Omental fat pad (tissue), 3 donors: ENCODE measurements at regions not wholly inside any gene's neighbourhood (a gene's known extent, or its start where the extent isn't known, plus 50 kb on each side); places are given as distances from the start of the nearest gene placed in this dataset.

Experiments used
- ATAC-seq: fragments of 150-250 bp; one replicate; pipeline ENCODE4 v1.9.1; 2016; ENCODE audit warnings: mild to moderate bottlenecking, moderate library complexity; ENCODE audit not compliant: low FRiP score
- DNase-seq: peaks from one replicate; pipeline ENCODE4 v3.0.0-alpha.2; 2019; ENCODE audit warnings: low spot score
- TF ChIP-seq, protein P1 (sequence below), 3 donors: fragments of 450-650 bp; IDR thresholded peaks; one replicate each; pipeline ENCODE4 v1.5.1; 2016 to 2017; ENCODE audit warnings: antibody characterized with exemption in 3 of 3, mild to moderate bottlenecking in 3 of 3, moderate library complexity in 2 of 3

GRCh38 chr2:207269038-207269437 lies 103.3 kb upstream of the KLF7 start:
- ATAC-seq, result no peak
- TF ChIP-seq, protein P1, sequence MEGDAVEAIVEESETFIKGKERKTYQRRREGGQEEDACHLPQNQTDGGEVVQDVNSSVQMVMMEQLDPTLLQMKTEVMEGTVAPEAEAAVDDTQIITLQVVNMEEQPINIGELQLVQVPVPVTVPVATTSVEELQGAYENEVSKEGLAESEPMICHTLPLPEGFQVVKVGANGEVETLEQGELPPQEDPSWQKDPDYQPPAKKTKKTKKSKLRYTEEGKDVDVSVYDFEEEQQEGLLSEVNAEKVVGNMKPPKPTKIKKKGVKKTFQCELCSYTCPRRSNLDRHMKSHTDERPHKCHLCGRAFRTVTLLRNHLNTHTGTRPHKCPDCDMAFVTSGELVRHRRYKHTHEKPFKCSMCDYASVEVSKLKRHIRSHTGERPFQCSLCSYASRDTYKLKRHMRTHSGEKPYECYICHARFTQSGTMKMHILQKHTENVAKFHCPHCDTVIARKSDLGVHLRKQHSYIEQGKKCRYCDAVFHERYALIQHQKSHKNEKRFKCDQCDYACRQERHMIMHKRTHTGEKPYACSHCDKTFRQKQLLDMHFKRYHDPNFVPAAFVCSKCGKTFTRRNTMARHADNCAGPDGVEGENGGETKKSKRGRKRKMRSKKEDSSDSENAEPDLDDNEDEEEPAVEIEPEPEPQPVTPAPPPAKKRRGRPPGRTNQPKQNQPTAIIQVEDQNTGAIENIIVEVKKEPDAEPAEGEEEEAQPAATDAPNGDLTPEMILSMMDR (IDR thresholded peaks at IDR 0.05), result no peak
- no peak for DNase-seq

DNA sequence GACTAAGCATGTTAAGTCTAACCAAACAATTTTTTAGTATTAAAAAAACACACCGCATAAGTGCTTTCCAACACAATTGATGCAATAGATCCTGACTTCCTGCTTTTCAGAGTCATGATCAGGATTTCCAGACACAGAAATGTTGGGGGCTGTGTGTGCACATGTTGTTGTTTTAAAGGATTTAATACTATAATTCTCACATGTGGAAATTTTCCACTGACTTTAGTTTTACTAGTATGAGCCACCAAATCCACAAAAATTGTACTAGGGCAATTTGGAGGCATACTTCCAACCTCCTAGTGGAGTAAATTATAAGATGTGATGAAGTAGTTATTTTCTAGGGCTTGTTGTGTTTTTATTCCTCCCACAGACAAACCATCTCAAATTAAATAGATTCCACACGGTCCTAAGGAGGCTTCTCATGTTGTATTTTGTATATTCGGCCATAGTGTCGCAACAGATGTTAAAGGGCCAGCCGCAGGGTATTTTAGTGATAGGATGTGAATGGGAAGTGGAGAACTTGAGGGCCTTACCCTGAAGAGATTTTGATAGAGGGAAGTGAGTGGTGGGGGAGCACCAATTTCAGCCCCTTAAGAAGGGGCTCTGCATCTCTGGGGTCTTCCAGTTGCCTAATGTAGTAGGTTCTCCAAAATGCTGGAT lies 108.9 kb upstream of the KLF7 start:
- ATAC-seq (no peak), DNase-seq (no peak)
- TF ChIP-seq, protein P1 (IDR thresholded peaks at IDR 0.05), result no peak

DNA sequence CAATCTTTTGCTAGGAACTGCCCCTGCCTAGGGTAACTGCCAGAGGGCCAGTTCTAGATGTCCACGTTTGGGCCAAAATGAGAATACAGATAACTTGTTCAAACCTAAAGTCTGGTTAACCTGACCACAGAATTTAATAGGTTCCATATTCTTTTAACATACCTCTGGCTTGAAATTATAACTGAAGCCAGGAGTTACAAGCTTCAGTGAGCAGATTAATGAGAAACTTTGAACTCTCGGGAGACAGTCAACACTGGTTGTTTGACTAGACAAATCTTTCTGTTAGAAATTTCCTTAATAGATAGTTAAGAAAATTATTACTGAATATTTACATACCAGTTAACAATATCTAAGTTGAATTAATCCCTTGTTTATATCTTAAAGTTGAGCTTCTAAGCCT lies 110.0 kb upstream of the KLF7 start:
- TF ChIP-seq, protein P1 (IDR thresholded peaks at IDR 0.05), result no peak
- DNase-seq (no peak), ATAC-seq (no peak)

GRCh38 chr2:207276248-207276647 lies 110.5 kb upstream of the KLF7 start:
- ATAC-seq, result no peak
- no peak for DNase-seq
- TF ChIP-seq, protein P1 (IDR thresholded peaks at IDR 0.05), result no peak

DNA sequence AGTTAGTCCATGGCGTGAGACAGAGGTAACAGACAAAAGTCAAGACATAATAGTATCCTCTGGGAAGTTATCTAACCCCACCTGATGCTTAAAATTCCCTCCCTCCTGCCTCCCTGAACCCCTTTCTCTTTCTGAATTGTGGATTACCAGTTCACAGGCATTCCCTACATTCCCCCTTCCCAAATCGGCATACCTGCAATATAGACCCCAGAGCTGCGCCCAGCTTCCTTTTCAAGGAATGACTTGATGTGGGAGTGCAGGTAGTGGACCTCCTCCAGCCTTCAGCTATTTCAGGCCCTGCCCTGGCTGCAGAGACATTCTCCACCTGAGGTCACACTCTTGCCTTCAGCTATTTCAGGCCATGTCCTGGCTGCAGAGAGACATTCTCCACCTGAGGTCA lies 111.1 kb upstream of the KLF7 start:
- no peak for DNase-seq
- ATAC-seq, result no peak
- TF ChIP-seq, protein P1 (IDR thresholded peaks at IDR 0.05), result no peak

- TF ChIP-seq, protein P1 (IDR thresholded peaks at IDR 0.05), result no peak
- no peak for DNase-seq
- ATAC-seq, result no peak
Measured at GRCh38 chr2:207279520-207279919, 113.8 kb upstream of the KLF7 start.

- no peak for DNase-seq
- ATAC-seq, result no peak
- TF ChIP-seq, protein P1 (IDR thresholded peaks at IDR 0.05), result no peak
Measured at GRCh38 chr2:207281436-207281835, 115.7 kb upstream of the KLF7 start.
